Spleen (tissue), 7 donors: ENCODE measurements at regions not wholly inside any gene's neighbourhood (a gene's known extent, or its start where the extent isn't known, plus 50 kb on each side); places are given as distances from the start of the nearest gene placed in this dataset.

Experiments used
- POLR2AphosphoS5 ChIP-seq, 3 donors: sonication (generic); formaldehyde crosslinking; IDR thresholded peaks; one replicate each; pipeline ENCODE4 v1.5.1; 2017; ENCODE audit warnings: antibody characterized with exemption in 3 of 3
- TF ChIP-seq, protein P1 (sequence below), 11 experiments: fragments of 200-600 bp in 7 of 11; fragments of 450-650 bp in 4 of 11; sonication (generic) in 4 of 11; IDR thresholded peaks in 8 of 11; conservative IDR thresholded peaks in 3 of 11; 1 replicate in 7 of 11; 2 replicates in 4 of 11; pipeline versions ENCODE4 v1.4.0 to v1.8.0; 2016 to 2021; ENCODE audit warnings: antibody characterized with exemption in 11 of 11, inconsistent platforms in 4 of 11, mild to moderate bottlenecking in 1 of 11
- donor health status: DM: no; HTN: no; CAD: no; lungs with moderate emphysema.
- donor health status: DM: no; HTN: no; CAD: no.
- donor health status: DM: no; HTN: no; CAD: no.

DNA sequence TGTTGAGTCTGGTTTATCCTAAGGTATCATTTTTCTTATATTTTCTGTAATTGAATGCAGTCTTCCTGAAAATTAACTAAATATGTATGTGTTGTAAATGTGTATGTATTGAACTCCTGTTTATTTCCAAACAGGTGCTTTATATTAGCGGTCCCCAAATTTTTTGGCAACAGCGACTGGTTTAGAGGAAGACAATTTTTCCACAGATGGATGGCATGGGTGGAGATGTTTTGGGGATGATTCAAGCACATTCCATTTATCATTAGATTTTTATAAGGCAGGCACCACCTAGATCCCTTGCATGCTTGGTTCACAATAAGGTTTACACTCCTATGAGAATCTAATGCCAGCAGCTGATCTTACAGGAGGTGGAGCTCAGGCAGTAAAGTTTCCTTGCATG is 210.5 kb upstream of the ANO3 start:
- no peak for TF ChIP-seq POLR2AphosphoS5 (IDR thresholded peaks at IDR 0.05)
- TF ChIP-seq, protein P1, sequence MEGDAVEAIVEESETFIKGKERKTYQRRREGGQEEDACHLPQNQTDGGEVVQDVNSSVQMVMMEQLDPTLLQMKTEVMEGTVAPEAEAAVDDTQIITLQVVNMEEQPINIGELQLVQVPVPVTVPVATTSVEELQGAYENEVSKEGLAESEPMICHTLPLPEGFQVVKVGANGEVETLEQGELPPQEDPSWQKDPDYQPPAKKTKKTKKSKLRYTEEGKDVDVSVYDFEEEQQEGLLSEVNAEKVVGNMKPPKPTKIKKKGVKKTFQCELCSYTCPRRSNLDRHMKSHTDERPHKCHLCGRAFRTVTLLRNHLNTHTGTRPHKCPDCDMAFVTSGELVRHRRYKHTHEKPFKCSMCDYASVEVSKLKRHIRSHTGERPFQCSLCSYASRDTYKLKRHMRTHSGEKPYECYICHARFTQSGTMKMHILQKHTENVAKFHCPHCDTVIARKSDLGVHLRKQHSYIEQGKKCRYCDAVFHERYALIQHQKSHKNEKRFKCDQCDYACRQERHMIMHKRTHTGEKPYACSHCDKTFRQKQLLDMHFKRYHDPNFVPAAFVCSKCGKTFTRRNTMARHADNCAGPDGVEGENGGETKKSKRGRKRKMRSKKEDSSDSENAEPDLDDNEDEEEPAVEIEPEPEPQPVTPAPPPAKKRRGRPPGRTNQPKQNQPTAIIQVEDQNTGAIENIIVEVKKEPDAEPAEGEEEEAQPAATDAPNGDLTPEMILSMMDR (IDR thresholded peaks at IDR 0.05 in 8 of 11, conservative IDR thresholded peaks at IDR 0.05 in 3 of 11) = no peak
